Caco-2 (cell line): ENCODE measurements at regions not wholly inside any gene's neighbourhood (a gene's known extent, or its start where the extent isn't known, plus 50 kb on each side); places are given as distances from the start of the nearest gene placed in this dataset.
A peak's percentile ranks its signal among the peaks of the same experiment; 100 is the strongest.

Experiments used
- BruUV-seq: library from RNA; stranded (reverse); fragments of 400-500 nt; replicated peaks from 2 replicates; lab custom pipeline; 2021; lab: Mats Ljungman, UMichigan
- CTCF ChIA-PET: fragments of 300-600 bp; sonication (Branson Sonifier 250); formaldehyde crosslinking; loops from one replicate; lab custom pipeline; 2022; ENCODE audit warnings: antibody characterized with exemption; lab: Charles Lee
- POLR2A ChIA-PET: fragments of 300-600 bp; sonication (Branson Sonifier 250); formaldehyde crosslinking; loops from one replicate; lab custom pipeline; 2022; ENCODE audit warnings: antibody characterized with exemption; lab: Charles Lee
- DNase-seq, 2 experiments: peaks; one replicate each; pipeline versions ENCODE4 v3.0.0 to v3.0.0-alpha.2; 2020 to 2022
- H3K27me3 ChIP-seq: replicated peaks from 2 replicates; pipeline ENCODE4 v1.6.0; 2011; ENCODE audit warnings: low read length; ENCODE audit not compliant: control insufficient read depth, insufficient read depth
- H3K36me3 ChIP-seq: 2 replicates; pipeline ENCODE4 v1.5.1; 2011; ENCODE audit warnings: low read length; ENCODE audit not compliant: control insufficient read depth, insufficient read depth
- H3K4me1 ChIP-seq: fragments of 250-450 bp; sonication (Bioruptor Pico); 2 replicates; pipeline ENCODE4 v1.5.1; 2020; ENCODE audit warnings: mild to moderate bottlenecking
- H3K4me3 ChIP-seq: 2 replicates; pipeline ENCODE4 v1.5.1; 2011; ENCODE audit warnings: low read depth, mild to moderate bottlenecking, control low read depth, low read length
- H3K9me3 ChIP-seq: fragments of 250-450 bp; sonication (Bioruptor Pico); 2 replicates; pipeline ENCODE4 v1.5.1; 2020; ENCODE audit warnings: mild to moderate bottlenecking, moderate library complexity
- H3K27ac Mint-ChIP-seq: one replicate; pipeline ENCODE4 v1.8.0; 2022; ENCODE audit warnings: mixed read lengths; ENCODE audit not compliant: unreplicated experiment
- H3K27me3 Mint-ChIP-seq: one replicate; pipeline ENCODE4 v1.8.0; 2022; ENCODE audit warnings: mixed read lengths; ENCODE audit not compliant: insufficient read depth, unreplicated experiment
- H3K36me3 Mint-ChIP-seq: one replicate; pipeline ENCODE4 v1.8.0; 2022; ENCODE audit warnings: mild to moderate bottlenecking, mixed read lengths; ENCODE audit not compliant: insufficient read depth, unreplicated experiment
- H3K4me1 Mint-ChIP-seq: one replicate; pipeline ENCODE4 v1.8.0; 2022; ENCODE audit warnings: low read depth, mixed read lengths; ENCODE audit not compliant: unreplicated experiment
- H3K4me3 Mint-ChIP-seq: one replicate; pipeline ENCODE4 v1.8.0; 2022; ENCODE audit warnings: mild to moderate bottlenecking, moderate library complexity, mixed read lengths; ENCODE audit not compliant: unreplicated experiment
- H3K9me3 Mint-ChIP-seq: one replicate; pipeline ENCODE4 v1.8.0; 2022; ENCODE audit warnings: mixed read lengths; ENCODE audit not compliant: unreplicated experiment
- intact Hi-C: fragments of 100-400 bp; cut with micrococcal nuclease; formaldehyde crosslinking; loops from one replicate; pipeline ENCODE4 v1.10.0; 2022; ENCODE audit not compliant: unreplicated experiment
- TF ChIP-seq, protein P1 (sequence below), 2 experiments: fragments of 200-600 bp in 1 of 2; IDR thresholded peaks; 1 replicate in 1 of 2; 2 replicates in 1 of 2; pipeline versions ENCODE4 v1.5.1 to v1.8.0; 2011 to 2022; ENCODE audit warnings: antibody characterized with exemption in 1 of 2, control low read depth in 1 of 2, inconsistent platforms in 1 of 2, low read depth in 1 of 2, low read length in 1 of 2, mild to moderate bottlenecking in 1 of 2, moderate library complexity in 1 of 2; ENCODE audit not compliant: insufficient read depth in 1 of 2, severe bottlenecking in 1 of 2, unreplicated experiment in 1 of 2

DNA sequence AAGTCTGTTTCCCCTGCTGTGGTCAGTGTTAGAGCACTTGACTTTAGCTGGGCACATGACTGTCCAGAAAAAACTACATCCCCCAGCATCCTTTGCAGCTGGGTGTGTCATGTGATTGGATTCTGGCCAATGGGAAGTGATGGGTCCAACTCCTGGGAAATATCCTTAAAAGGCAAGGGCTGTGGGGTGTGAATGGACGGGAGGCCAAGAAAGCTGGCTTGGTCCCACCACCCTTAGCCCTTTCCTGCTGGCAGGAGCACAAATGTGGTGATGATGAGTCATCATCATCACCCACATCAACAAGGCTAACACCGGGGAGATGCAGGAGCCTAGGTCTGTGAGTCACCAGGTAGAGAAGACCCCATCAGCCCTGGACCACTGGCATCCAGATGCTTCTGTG, 341.7 kb downstream of the C16orf95 start:
- no TSS peak for BruUV-seq
- Mint-ChIP-seq H3K4me3 (no peak overlapping the region), H3K9me3 (peaks cover 28% of the 10 kb centered on the region), H3K27me3 (peaks cover 7% of the 10 kb centered on the region), H3K4me1 (no peaks in the 10 kb centered on the region), H3K27ac (no peak overlapping the region), H3K36me3 (no peaks in the 10 kb centered on the region)
- no peaks in the 10 kb centered on the region for H3K4me1 ChIP-seq
- TF ChIP-seq, protein P1, sequence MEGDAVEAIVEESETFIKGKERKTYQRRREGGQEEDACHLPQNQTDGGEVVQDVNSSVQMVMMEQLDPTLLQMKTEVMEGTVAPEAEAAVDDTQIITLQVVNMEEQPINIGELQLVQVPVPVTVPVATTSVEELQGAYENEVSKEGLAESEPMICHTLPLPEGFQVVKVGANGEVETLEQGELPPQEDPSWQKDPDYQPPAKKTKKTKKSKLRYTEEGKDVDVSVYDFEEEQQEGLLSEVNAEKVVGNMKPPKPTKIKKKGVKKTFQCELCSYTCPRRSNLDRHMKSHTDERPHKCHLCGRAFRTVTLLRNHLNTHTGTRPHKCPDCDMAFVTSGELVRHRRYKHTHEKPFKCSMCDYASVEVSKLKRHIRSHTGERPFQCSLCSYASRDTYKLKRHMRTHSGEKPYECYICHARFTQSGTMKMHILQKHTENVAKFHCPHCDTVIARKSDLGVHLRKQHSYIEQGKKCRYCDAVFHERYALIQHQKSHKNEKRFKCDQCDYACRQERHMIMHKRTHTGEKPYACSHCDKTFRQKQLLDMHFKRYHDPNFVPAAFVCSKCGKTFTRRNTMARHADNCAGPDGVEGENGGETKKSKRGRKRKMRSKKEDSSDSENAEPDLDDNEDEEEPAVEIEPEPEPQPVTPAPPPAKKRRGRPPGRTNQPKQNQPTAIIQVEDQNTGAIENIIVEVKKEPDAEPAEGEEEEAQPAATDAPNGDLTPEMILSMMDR (IDR thresholded peaks at IDR 0.05; ENCODE audit: insufficient read depth in 1 of 2, low read depth in 1 of 2, low read length in 1 of 2, severe bottlenecking in 1 of 2, unreplicated experiment in 1 of 2), result no peak
- DNase-seq, result peak in 1 of 2 experiments; percentile 30
- intact Hi-C loops, result no loop called here
- peaks cover 12% of the 10 kb centered on the region for H3K9me3 ChIP-seq
- ChIA-PET POLR2A (no interaction called here), CTCF (no interaction called here)
- H3K4me3 ChIP-seq, result no peak overlapping the region
- H3K36me3 ChIP-seq, result no peaks in the 10 kb centered on the region
- no peaks in the 10 kb centered on the region for H3K27me3 ChIP-seq

DNA sequence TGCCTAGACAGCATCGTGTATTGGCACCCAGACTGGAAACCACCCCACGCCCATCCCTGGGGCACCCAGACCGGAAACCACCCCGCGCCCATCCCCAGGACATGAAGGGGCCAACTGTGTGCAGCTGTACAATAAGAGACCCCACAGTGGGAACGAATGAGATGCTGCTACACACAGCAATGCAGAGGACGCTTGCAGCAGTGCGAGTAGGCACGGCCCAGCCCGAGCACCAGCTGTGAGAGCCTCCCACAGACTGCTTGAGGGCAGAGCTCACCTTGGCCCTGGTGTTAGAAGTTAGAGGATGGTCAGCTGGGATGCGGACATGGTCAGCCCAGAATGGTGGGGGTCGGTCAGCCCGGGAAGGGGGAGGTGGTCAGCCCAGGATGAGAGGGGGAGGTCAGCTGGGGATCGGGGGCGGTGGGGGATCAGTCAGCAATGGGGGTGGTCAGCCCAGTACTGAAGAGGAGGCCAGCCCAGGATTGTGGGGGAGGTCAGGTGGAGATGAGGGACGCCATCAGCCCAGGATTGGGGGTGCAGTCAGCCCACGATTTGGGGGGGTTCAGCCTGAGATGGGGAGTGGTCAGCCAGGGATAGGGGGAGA, 340.0 kb downstream of the C16orf95 start:
- DNase-seq, result no peak
- Mint-ChIP-seq H3K4me3 (no peak overlapping the region), H3K27ac (no peak overlapping the region), H3K4me1 (no peaks in the 10 kb centered on the region), H3K36me3 (no peaks in the 10 kb centered on the region), H3K27me3 (peaks cover 7% of the 10 kb centered on the region), H3K9me3 (peaks cover 24% of the 10 kb centered on the region)
- H3K4me1 ChIP-seq, result no peaks in the 10 kb centered on the region
- H3K27me3 ChIP-seq, result no peaks in the 10 kb centered on the region
- no peaks in the 10 kb centered on the region for H3K36me3 ChIP-seq
- BruUV-seq, result no TSS peak
- ChIA-PET CTCF (interaction anchor here (0.6 kb wide), 1 partner anchor 785 kb away, joined by 7 read pairs; no protein-coding TSS in a partner anchor), POLR2A (no interaction called here)
- peaks cover 12% of the 10 kb centered on the region for H3K9me3 ChIP-seq
- intact Hi-C loops, result no loop called here
- TF ChIP-seq, protein P1 (IDR thresholded peaks at IDR 0.05; ENCODE audit: insufficient read depth in 1 of 2, low read depth in 1 of 2, low read length in 1 of 2, severe bottlenecking in 1 of 2, unreplicated experiment in 1 of 2), result no peak
- no peak overlapping the region for H3K4me3 ChIP-seq

DNA sequence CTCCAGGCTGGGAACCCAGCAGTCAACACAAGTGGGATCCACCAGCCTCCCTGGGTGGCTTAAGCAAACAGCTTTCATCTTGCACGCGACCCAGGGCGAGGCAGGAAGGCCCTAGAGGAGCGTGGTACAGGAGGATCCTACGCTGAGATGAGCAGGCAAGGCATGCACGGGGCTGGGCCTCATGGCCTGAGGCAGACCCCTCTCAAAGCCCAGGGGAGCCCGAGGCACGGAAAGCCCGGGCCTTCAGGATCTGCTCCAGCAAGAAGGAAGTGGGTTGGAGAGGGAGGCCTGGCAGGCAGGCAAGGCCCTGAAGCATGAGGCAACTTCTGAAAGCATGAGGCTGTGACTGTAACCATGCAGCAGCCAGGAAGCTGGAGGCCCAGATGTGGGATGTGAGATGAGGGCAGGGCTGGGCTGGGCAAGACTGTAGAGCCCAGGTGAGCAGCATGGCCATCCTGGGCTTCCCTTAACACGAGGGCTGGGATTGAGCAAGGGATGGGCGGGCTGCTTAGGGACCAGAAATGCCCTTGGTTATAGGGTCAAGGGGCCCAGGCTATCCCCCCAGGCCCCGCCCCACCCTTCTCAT, 338.7 kb downstream of the C16orf95 start:
- Histone ChIP-seq H3K4me3 (no peak overlapping the region), H3K27me3 (no peaks in the 10 kb centered on the region), H3K36me3 (no peaks in the 10 kb centered on the region), H3K4me1 (no peaks in the 10 kb centered on the region), H3K9me3 (peaks cover 12% of the 10 kb centered on the region)
- intact Hi-C loops, result no loop called here
- ChIA-PET POLR2A (no interaction called here), CTCF (no interaction called here)
- TF ChIP-seq, protein P1 (IDR thresholded peaks at IDR 0.05; ENCODE audit: insufficient read depth in 1 of 2, low read depth in 1 of 2, low read length in 1 of 2, severe bottlenecking in 1 of 2, unreplicated experiment in 1 of 2), result no peak
- Mint-ChIP-seq H3K4me1 (no peaks in the 10 kb centered on the region), H3K4me3 (no peak overlapping the region), H3K27ac (no peak overlapping the region), H3K36me3 (no peaks in the 10 kb centered on the region), H3K27me3 (peaks cover 7% of the 10 kb centered on the region), H3K9me3 (peaks cover 12% of the 10 kb centered on the region)
- no peak for DNase-seq
- no TSS peak for BruUV-seq
